ENCODE measurements at regions not wholly inside any gene's neighbourhood (a gene's known extent, or its start where the extent isn't known, plus 50 kb on each side); places are given as distances from the start of the nearest gene placed in this dataset.

- TF ChIP-seq, protein P1, sequence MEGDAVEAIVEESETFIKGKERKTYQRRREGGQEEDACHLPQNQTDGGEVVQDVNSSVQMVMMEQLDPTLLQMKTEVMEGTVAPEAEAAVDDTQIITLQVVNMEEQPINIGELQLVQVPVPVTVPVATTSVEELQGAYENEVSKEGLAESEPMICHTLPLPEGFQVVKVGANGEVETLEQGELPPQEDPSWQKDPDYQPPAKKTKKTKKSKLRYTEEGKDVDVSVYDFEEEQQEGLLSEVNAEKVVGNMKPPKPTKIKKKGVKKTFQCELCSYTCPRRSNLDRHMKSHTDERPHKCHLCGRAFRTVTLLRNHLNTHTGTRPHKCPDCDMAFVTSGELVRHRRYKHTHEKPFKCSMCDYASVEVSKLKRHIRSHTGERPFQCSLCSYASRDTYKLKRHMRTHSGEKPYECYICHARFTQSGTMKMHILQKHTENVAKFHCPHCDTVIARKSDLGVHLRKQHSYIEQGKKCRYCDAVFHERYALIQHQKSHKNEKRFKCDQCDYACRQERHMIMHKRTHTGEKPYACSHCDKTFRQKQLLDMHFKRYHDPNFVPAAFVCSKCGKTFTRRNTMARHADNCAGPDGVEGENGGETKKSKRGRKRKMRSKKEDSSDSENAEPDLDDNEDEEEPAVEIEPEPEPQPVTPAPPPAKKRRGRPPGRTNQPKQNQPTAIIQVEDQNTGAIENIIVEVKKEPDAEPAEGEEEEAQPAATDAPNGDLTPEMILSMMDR (IDR thresholded peaks at IDR 0.05), result no peak
- no peak for TF ChIP-seq EZH2 (IDR thresholded peaks at IDR 0.05; ENCODE audit: borderline replicate concordance, insufficient read depth, low read depth, low read length, poor library complexity, severe bottlenecking)
These were observed 656.8 kb upstream of the ANKRD30A start for GRCh38 chr10:36468620-36469019.

All from B cell (primary cell).